CD14-positive monocyte (primary cell): ENCODE measurements at regions not wholly inside any gene's neighbourhood (a gene's known extent, or its start where the extent isn't known, plus 50 kb on each side); places are given as distances from the start of the nearest gene placed in this dataset.

Source experiments
- DNase-seq, 3 donors: peaks; one replicate each; pipeline ENCODE4 v3.0.0-alpha.2; 2011 to 2022
- H2AFZ ChIP-seq: 2 replicates; pipeline ENCODE4 v1.6.0; 2012; ENCODE audit warnings: mild to moderate bottlenecking, low read depth, low read length, inconsistent platforms; ENCODE audit not compliant: insufficient read depth, poor library complexity, severe bottlenecking
- H3K27ac ChIP-seq, 2 donors: 1 replicate in 1 of 2; 2 replicates in 1 of 2; pipeline ENCODE4 v1.5.1; 2012 to 2013; ENCODE audit warnings: low read length in 2 of 2, control low read depth in 1 of 2, inconsistent platforms in 1 of 2, low read depth in 1 of 2, mild to moderate bottlenecking in 1 of 2
- H3K27me3 ChIP-seq, 2 donors: one replicate each; pipeline versions ENCODE4 v1.6.0 to v1.6.1; 2011 to 2013; ENCODE audit warnings: low read length in 2 of 2; ENCODE audit not compliant: control insufficient read depth in 2 of 2, insufficient read depth in 2 of 2
- H3K36me3 ChIP-seq, 2 donors: replicated peaks in 1 of 2; 1 replicate in 1 of 2; 2 replicates in 1 of 2; pipeline versions ENCODE4 v1.5.1 to v1.6.1; 2012 to 2013; ENCODE audit warnings: low read length in 2 of 2, control low read depth in 1 of 2, inconsistent platforms in 1 of 2, mild to moderate bottlenecking in 1 of 2; ENCODE audit not compliant: insufficient read depth in 2 of 2, control insufficient read depth in 1 of 2
- H3K4me1 ChIP-seq, 2 donors: 1 replicate in 1 of 2; 2 replicates in 1 of 2; pipeline versions ENCODE4 v1.5.1 to v1.6.1; 2012 to 2013; ENCODE audit warnings: low read length in 2 of 2, control low read depth in 1 of 2, inconsistent platforms in 1 of 2, mild to moderate bottlenecking in 1 of 2, moderate library complexity in 1 of 2; ENCODE audit not compliant: insufficient read depth in 2 of 2, control insufficient read depth in 1 of 2
- H3K4me2 ChIP-seq: replicated peaks from 2 replicates; pipeline ENCODE3; 2012; ENCODE audit warnings: low read length, moderate library complexity, mild to moderate bottlenecking; ENCODE audit not compliant: poor library complexity, severe bottlenecking; ENCODE audit errors: extremely low read depth
- H3K4me3 ChIP-seq, 3 experiments: fragments of 200-600 bp in 1 of 3; sonication (generic) in 1 of 3; replicated peaks in 1 of 3; 1 replicate in 2 of 3; 2 replicates in 1 of 3; pipeline ENCODE4 v1.5.1; 2011 to 2013; ENCODE audit warnings: low read length in 3 of 3, mild to moderate bottlenecking in 3 of 3, control low read depth in 2 of 3, low read depth in 2 of 3, inconsistent platforms in 1 of 3, moderate library complexity in 1 of 3
- H3K79me2 ChIP-seq: 2 replicates; pipeline ENCODE4 v1.6.0; 2012; ENCODE audit warnings: mild to moderate bottlenecking, control low read depth, inconsistent platforms, low read length, moderate library complexity; ENCODE audit not compliant: insufficient read depth
- H3K9ac ChIP-seq: 2 replicates; pipeline ENCODE4 v1.6.0; 2017; ENCODE audit warnings: low read length, mild to moderate bottlenecking; ENCODE audit not compliant: insufficient read depth, poor library complexity, severe bottlenecking
- H3K9me3 ChIP-seq, 2 donors: replicated peaks in 1 of 2; 1 replicate in 1 of 2; 2 replicates in 1 of 2; pipeline versions ENCODE4 v1.5.1 to v1.6.1; 2012 to 2013; ENCODE audit warnings: low read length in 2 of 2, control low read depth in 1 of 2; ENCODE audit not compliant: control insufficient read depth in 1 of 2, insufficient read depth in 1 of 2
- H4K20me1 ChIP-seq: 2 replicates; pipeline ENCODE4 v1.6.0; 2012; ENCODE audit warnings: mild to moderate bottlenecking, low read length, control low read depth, moderate library complexity; ENCODE audit not compliant: insufficient read depth
- H3K27ac Mint-ChIP-seq, 7 donors: one replicate each; pipeline ENCODE4 v1.8.0; 2020; ENCODE audit warnings: mild to moderate bottlenecking in 7 of 7, mixed read lengths in 7 of 7, moderate library complexity in 6 of 7, inconsistent platforms in 2 of 7
- H3K27me3 Mint-ChIP-seq, 3 donors: one replicate each; pipeline ENCODE4 v1.8.0; 2021 to 2022; ENCODE audit warnings: low read depth in 3 of 3, mild to moderate bottlenecking in 3 of 3, mixed read lengths in 3 of 3, moderate library complexity in 3 of 3, inconsistent platforms in 1 of 3
- H3K36me3 Mint-ChIP-seq, 2 donors: one replicate each; pipeline ENCODE4 v1.8.0; 2020; ENCODE audit warnings: mixed read lengths in 2 of 2, inconsistent platforms in 1 of 2, mild to moderate bottlenecking in 1 of 2
- H3K4me1 Mint-ChIP-seq: one replicate; pipeline ENCODE4 v1.8.0; 2020; ENCODE audit warnings: mild to moderate bottlenecking, mixed read lengths
- H3K4me3 Mint-ChIP-seq, 2 donors: one replicate each; pipeline ENCODE4 v1.8.0; 2020; ENCODE audit warnings: mild to moderate bottlenecking in 2 of 2, mixed read lengths in 2 of 2, moderate library complexity in 1 of 2
- H3K9me3 Mint-ChIP-seq, 7 donors: one replicate each; pipeline ENCODE4 v1.8.0; 2020 to 2022; ENCODE audit warnings: mixed read lengths in 7 of 7, mild to moderate bottlenecking in 6 of 7, moderate library complexity in 6 of 7, inconsistent platforms in 2 of 7
- CTCF ChIP-seq: fragments of 200-600 bp; IDR thresholded peaks from one replicate; pipeline ENCODE4 v1.8.0; 2022; ENCODE audit warnings: antibody characterized with exemption, mild to moderate bottlenecking
- WGBS: methylation state at CpG from one replicate; pipeline ENCODE4 v1.1.5; 2013; ENCODE audit warnings: missing lambda C conversion rate; ENCODE audit not compliant: insufficient coverage; 5-methylcytosine and 5-hydroxymethylcytosine counted together
- intact Hi-C, 2 donors: fragments of 100-400 bp; cut with micrococcal nuclease; formaldehyde crosslinking; loops; one replicate each; pipeline versions ENCODE4 v1.15.0 to v1.15.1; 2023

- Mint-ChIP-seq H3K27me3 (peaks cover 0 to 2% (median 0%) of the 10 kb centered on the region in 3 donors), H3K4me3 (no peak overlapping the region), H3K9me3 (peaks cover 0 to 7% (median 3%) of the 10 kb centered on the region in 7 donors), H3K36me3 (no peaks in the 10 kb centered on the region), H3K4me1 (no peaks in the 10 kb centered on the region), H3K27ac (no peak overlapping the region)
- H3K36me3 ChIP-seq = no peaks in the 10 kb centered on the region
- no peak overlapping the region for H3K9ac ChIP-seq
- no peaks in the 10 kb centered on the region for H3K4me1 ChIP-seq
- H3K4me3 ChIP-seq = no peak overlapping the region
- H3K27me3 ChIP-seq = no peaks in the 10 kb centered on the region
- H3K4me2 ChIP-seq = no peak overlapping the region
- H4K20me1 ChIP-seq = no peaks in the 10 kb centered on the region
- no peak for DNase-seq
- no peak overlapping the region for H3K27ac ChIP-seq
- no peaks in the 10 kb centered on the region for H3K9me3 ChIP-seq
- no peaks in the 10 kb centered on the region for H3K79me2 ChIP-seq
- no peak overlapping the region for H2AFZ ChIP-seq
- intact Hi-C loops = no loop called here
- no peak for TF ChIP-seq CTCF
These were observed 79.8 kb upstream of the NMNAT3 start for GRCh38 chr3:139757448-139758030.

GRCh38 chr3:139756529-139757103 lies 78.8 kb upstream of the NMNAT3 start:
- intact Hi-C loops = no loop called here
- H2AFZ ChIP-seq = no peak overlapping the region
- H3K9ac ChIP-seq = no peak overlapping the region
- no peak overlapping the region for H3K4me3 Mint-ChIP-seq
- no peaks in the 10 kb centered on the region for H3K36me3 ChIP-seq
- WGBS = 89% methylated on average over 3 of the region's 3 CpGs
- no peaks in the 10 kb centered on the region for H3K9me3 ChIP-seq
- no peaks in the 10 kb centered on the region for H3K4me1 Mint-ChIP-seq
- TF ChIP-seq CTCF = no peak
- no peaks in the 10 kb centered on the region for H4K20me1 ChIP-seq
- no peak for DNase-seq
- no peaks in the 10 kb centered on the region for H3K27me3 Mint-ChIP-seq
- H3K4me1 ChIP-seq = no peaks in the 10 kb centered on the region
- no peaks in the 10 kb centered on the region for H3K27me3 ChIP-seq
- no peak overlapping the region for H3K4me3 ChIP-seq
- H3K36me3 Mint-ChIP-seq = no peaks in the 10 kb centered on the region
- no peak overlapping the region for H3K27ac ChIP-seq
- H3K27ac Mint-ChIP-seq = no peak overlapping the region
- peaks cover 0 to 7% (median 3%) of the 10 kb centered on the region in 7 donors for H3K9me3 Mint-ChIP-seq
- H3K4me2 ChIP-seq = no peak overlapping the region
- no peaks in the 10 kb centered on the region for H3K79me2 ChIP-seq
